HL-60 (cell line): ENCODE measurements at regions not wholly inside any gene's neighbourhood (a gene's known extent, or its start where the extent isn't known, plus 50 kb on each side); places are given as distances from the start of the nearest gene placed in this dataset.

Source experiments
- DNase-seq, 2 experiments: peaks; one replicate each; pipeline ENCODE4 v3.0.0-alpha.2; 2010 to 2020; ENCODE audit warnings: low read depth in 1 of 2, low spot score in 1 of 2
- H3K27ac ChIP-seq: fragments of 250-450 bp; sonication (Bioruptor Pico); replicated peaks from 2 replicates; pipeline ENCODE4 v1.5.1; 2020; ENCODE audit warnings: mild to moderate bottlenecking, moderate library complexity
- H3K27me3 ChIP-seq: fragments of 250-450 bp; sonication (Bioruptor Pico); 2 replicates; pipeline ENCODE4 v1.5.1; 2021; ENCODE audit warnings: mild to moderate bottlenecking, moderate library complexity; ENCODE audit not compliant: insufficient read depth, poor library complexity, severe bottlenecking
- H3K4me3 ChIP-seq: replicated peaks from 2 replicates; pipeline ENCODE4 v1.5.1; 2011; ENCODE audit warnings: mild to moderate bottlenecking, control low read depth, low read length; ENCODE audit not compliant: insufficient read depth
- GABPA ChIP-seq: IDR thresholded peaks from 2 replicates; pipeline ENCODE4 v1.6.1; 2012; ENCODE audit warnings: low read depth
- POLR2AphosphoS5 ChIP-seq: IDR thresholded peaks from 2 replicates; pipeline ENCODE4 v1.6.1; 2012; ENCODE audit warnings: low read depth
- REST ChIP-seq: IDR thresholded peaks from 2 replicates; pipeline ENCODE4 v1.6.1; 2012; ENCODE audit warnings: low read depth; ENCODE audit not compliant: insufficient replicate concordance
- SPI1 ChIP-seq: IDR thresholded peaks from 2 replicates; pipeline ENCODE4 v1.6.1; 2012; ENCODE audit warnings: low read depth, mild to moderate bottlenecking, borderline replicate concordance
- TF ChIP-seq, protein P1 (sequence below): IDR thresholded peaks from one replicate; pipeline ENCODE4 v1.5.1; 2011; ENCODE audit warnings: low read length, control low read depth, inconsistent platforms; ENCODE audit not compliant: insufficient read depth

GRCh38 chr10:89952751-89953150, 251.4 kb downstream of the KIF20B start:
- TF ChIP-seq SPI1 (no peak), POLR2AphosphoS5 (no peak), REST (no peak), GABPA (no peak)
- TF ChIP-seq, protein P1, sequence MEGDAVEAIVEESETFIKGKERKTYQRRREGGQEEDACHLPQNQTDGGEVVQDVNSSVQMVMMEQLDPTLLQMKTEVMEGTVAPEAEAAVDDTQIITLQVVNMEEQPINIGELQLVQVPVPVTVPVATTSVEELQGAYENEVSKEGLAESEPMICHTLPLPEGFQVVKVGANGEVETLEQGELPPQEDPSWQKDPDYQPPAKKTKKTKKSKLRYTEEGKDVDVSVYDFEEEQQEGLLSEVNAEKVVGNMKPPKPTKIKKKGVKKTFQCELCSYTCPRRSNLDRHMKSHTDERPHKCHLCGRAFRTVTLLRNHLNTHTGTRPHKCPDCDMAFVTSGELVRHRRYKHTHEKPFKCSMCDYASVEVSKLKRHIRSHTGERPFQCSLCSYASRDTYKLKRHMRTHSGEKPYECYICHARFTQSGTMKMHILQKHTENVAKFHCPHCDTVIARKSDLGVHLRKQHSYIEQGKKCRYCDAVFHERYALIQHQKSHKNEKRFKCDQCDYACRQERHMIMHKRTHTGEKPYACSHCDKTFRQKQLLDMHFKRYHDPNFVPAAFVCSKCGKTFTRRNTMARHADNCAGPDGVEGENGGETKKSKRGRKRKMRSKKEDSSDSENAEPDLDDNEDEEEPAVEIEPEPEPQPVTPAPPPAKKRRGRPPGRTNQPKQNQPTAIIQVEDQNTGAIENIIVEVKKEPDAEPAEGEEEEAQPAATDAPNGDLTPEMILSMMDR, result no peak
- Histone ChIP-seq H3K27ac (no peak overlapping the region), H3K27me3 (no peaks in the 10 kb centered on the region), H3K4me3 (no peak overlapping the region)
- DNase-seq, result no peak

DNA sequence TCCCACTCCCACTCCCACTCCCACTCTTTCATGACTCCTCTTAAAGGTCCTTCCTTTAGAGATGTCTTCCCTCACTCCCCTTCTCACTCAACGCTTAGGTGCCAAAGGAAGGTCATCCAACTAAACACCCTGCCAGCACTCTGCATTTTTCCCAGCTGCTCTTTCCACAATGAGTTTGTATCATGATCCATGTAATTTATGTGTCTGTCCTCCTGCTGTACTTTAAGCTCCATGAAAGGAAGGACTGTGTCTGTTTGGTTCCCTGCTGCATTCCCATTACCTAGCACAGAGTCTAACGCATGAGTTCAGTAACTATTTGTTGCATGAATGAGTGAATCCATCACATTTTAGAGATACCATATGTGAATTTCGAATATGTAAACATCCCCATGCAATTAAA, 252.7 kb downstream of the KIF20B start:
- DNase-seq, result no peak
- TF ChIP-seq, protein P1, result no peak
- TF ChIP-seq REST, result no peak
- no peak for TF ChIP-seq SPI1
- TF ChIP-seq POLR2AphosphoS5, result no peak
- Histone ChIP-seq H3K4me3 (no peak overlapping the region), H3K27me3 (no peaks in the 10 kb centered on the region), H3K27ac (no peak overlapping the region)

- TF ChIP-seq REST (no peak), POLR2AphosphoS5 (no peak), GABPA (no peak)
- no peak for DNase-seq
- Histone ChIP-seq H3K27me3 (no peaks in the 10 kb centered on the region), H3K27ac (no peak overlapping the region), H3K4me3 (no peak overlapping the region)
These were observed 253.6 kb downstream of the KIF20B start for GRCh38 chr10:89954787-89955566.
